GM23338 (cell line): ENCODE measurements at regions not wholly inside any gene's neighbourhood (a gene's known extent, or its start where the extent isn't known, plus 50 kb on each side); places are given as distances from the start of the nearest gene placed in this dataset.

Experiments
- ATAC-seq: fragments of 200-7000 bp; cut with Tn5 transposase; 3 replicates; pipeline ENCODE4 v1.9.1; 2020
- DNase-seq: peaks from one replicate; pipeline ENCODE4 v3.0.0-alpha.2; 2015; ENCODE audit warnings: low spot score
- H2AFZ ChIP-seq: fragments of 200-600 bp; sonication (generic); 2 replicates; pipeline ENCODE4 v1.8.0; 2016; ENCODE audit warnings: antibody characterized with exemption, mild to moderate bottlenecking, moderate library complexity
- H3F3A ChIP-seq: fragments of 200-600 bp; sonication (generic); replicated peaks from 2 replicates; pipeline ENCODE4 v1.8.0; 2017; ENCODE audit warnings: antibody characterized with exemption, mixed run types, low read depth
- H3K27ac ChIP-seq: fragments of 200-600 bp; sonication (generic); 2 replicates; pipeline ENCODE4 v1.6.1; 2016; ENCODE audit warnings: low read depth
- H3K27me3 ChIP-seq: fragments of 200-600 bp; sonication (generic); 2 replicates; pipeline ENCODE4 v1.8.0; 2016; ENCODE audit warnings: mild to moderate bottlenecking, mixed run types, moderate library complexity; ENCODE audit not compliant: insufficient read depth
- H3K36me3 ChIP-seq: fragments of 200-600 bp; sonication (generic); 2 replicates; pipeline ENCODE4 v1.8.0; 2016; ENCODE audit warnings: mild to moderate bottlenecking; ENCODE audit not compliant: insufficient read depth
- H3K4me1 ChIP-seq: fragments of 200-600 bp; sonication (generic); 2 replicates; pipeline ENCODE4 v1.8.0; 2016; ENCODE audit warnings: mild to moderate bottlenecking, moderate library complexity; ENCODE audit not compliant: insufficient read depth
- H3K4me2 ChIP-seq: fragments of 200-600 bp; sonication (generic); 2 replicates; pipeline ENCODE4 v1.7.1; 2017; ENCODE audit warnings: mixed run types
- H3K4me3 ChIP-seq: fragments of 200-600 bp; sonication (generic); 2 replicates; pipeline ENCODE4 v1.6.1; 2016; ENCODE audit warnings: mixed run types
- H3K79me2 ChIP-seq: fragments of 200-600 bp; sonication (generic); replicated peaks from 2 replicates; pipeline ENCODE4 v1.8.0; 2017; ENCODE audit warnings: mild to moderate bottlenecking; ENCODE audit not compliant: insufficient read depth
- H3K9me2 ChIP-seq: fragments of 200-600 bp; sonication (generic); 2 replicates; pipeline ENCODE4 v1.8.0; 2017; ENCODE audit not compliant: insufficient read depth
- H4K20me1 ChIP-seq: fragments of 200-600 bp; sonication (generic); replicated peaks from 2 replicates; pipeline ENCODE4 v1.8.0; 2017; ENCODE audit warnings: mild to moderate bottlenecking; ENCODE audit not compliant: insufficient read depth
- H3K27ac Mint-ChIP-seq: 2 replicates; pipeline ENCODE4 v1.8.0; 2020; ENCODE audit warnings: inconsistent platforms, mild to moderate bottlenecking, moderate library complexity, mixed read lengths
- H3K27me3 Mint-ChIP-seq: 3 replicates; pipeline ENCODE4 v1.8.0; 2022; ENCODE audit warnings: low read depth, mild to moderate bottlenecking, moderate library complexity, mixed read lengths, inconsistent platforms; ENCODE audit not compliant: insufficient read depth, poor library complexity
- H3K36me3 Mint-ChIP-seq: 3 replicates; pipeline ENCODE4 v1.8.0; 2021; ENCODE audit warnings: low read depth, mild to moderate bottlenecking, inconsistent platforms, moderate library complexity, mixed read lengths
- H3K4me1 Mint-ChIP-seq: 3 replicates; pipeline ENCODE4 v1.8.0; 2020; ENCODE audit warnings: mild to moderate bottlenecking, inconsistent platforms, mixed read lengths
- H3K4me3 Mint-ChIP-seq: 3 replicates; pipeline ENCODE4 v1.8.0; 2021; ENCODE audit warnings: moderate library complexity, mild to moderate bottlenecking, inconsistent platforms, mixed read lengths
- H3K9me3 Mint-ChIP-seq: 3 replicates; pipeline ENCODE4 v1.8.0; 2020; ENCODE audit warnings: moderate library complexity, mild to moderate bottlenecking, inconsistent platforms, mixed read lengths
- CREB1 ChIP-seq: fragments of 250-450 bp; sonication (Bioruptor Pico); IDR thresholded peaks from 2 replicates; pipeline ENCODE4 v1.5.0; 2020; ENCODE audit warnings: low read depth, mild to moderate bottlenecking, moderate library complexity
- EZH2 ChIP-seq: fragments of 200-600 bp; sonication (generic); IDR thresholded peaks from one replicate; pipeline ENCODE4 v1.8.0; 2017; ENCODE audit warnings: antibody characterized with exemption, mild to moderate bottlenecking, low read depth; ENCODE audit not compliant: unreplicated experiment
- EZH2phosphoT487 ChIP-seq: fragments of 200-600 bp; sonication (generic); IDR thresholded peaks from one replicate; pipeline ENCODE4 v1.8.1; 2018; ENCODE audit warnings: antibody characterized with exemption; ENCODE audit not compliant: unreplicated experiment
- JUNB ChIP-seq: IDR thresholded peaks from one replicate; pipeline ENCODE4 v1.6.1; 2016; ENCODE audit warnings: antibody characterized with exemption; ENCODE audit not compliant: unreplicated experiment
- NANOG ChIP-seq: IDR thresholded peaks from 2 replicates; pipeline ENCODE4 v1.6.1; 2016; ENCODE audit warnings: antibody characterized with exemption, borderline replicate concordance
- POLR2AphosphoS5 ChIP-seq: IDR thresholded peaks from 2 replicates; pipeline ENCODE4 v1.6.1; 2016; ENCODE audit warnings: antibody characterized with exemption, low read depth
- STAT1 ChIP-seq: IDR thresholded peaks from one replicate; pipeline ENCODE4 v1.6.1; 2016; ENCODE audit warnings: antibody characterized with exemption; ENCODE audit not compliant: unreplicated experiment
- ZNF114 ChIP-seq: fragments of 250-450 bp; sonication (Bioruptor Pico); IDR thresholded peaks from 2 replicates; pipeline ENCODE4 v1.5.0; 2020; ENCODE audit warnings: mild to moderate bottlenecking, moderate library complexity
- ZNF331 ChIP-seq: fragments of 250-450 bp; sonication (Bioruptor Pico); IDR thresholded peaks from 2 replicates; pipeline ENCODE4 v1.5.0; 2020; ENCODE audit warnings: low read depth, mild to moderate bottlenecking, moderate library complexity
- TF ChIP-seq, protein P1 (sequence below), 2 experiments: fragments of 200-600 bp in 1 of 2; sonication (generic) in 1 of 2; conservative IDR thresholded peaks; 2 replicates each; pipeline versions ENCODE4 v1.5.1 to v1.6.1; 2016 to 2017; ENCODE audit warnings: antibody characterized with exemption in 2 of 2, low read depth in 2 of 2, mild to moderate bottlenecking in 2 of 2, moderate library complexity in 1 of 2
- TF ChIP-seq, protein P2 (sequence below): fragments of 250-450 bp; sonication (Bioruptor Pico); IDR thresholded peaks from 2 replicates; pipeline ENCODE4 v1.5.0; 2020; ENCODE audit warnings: mild to moderate bottlenecking, moderate library complexity
- TF ChIP-seq, protein P3 (sequence below): IDR thresholded peaks from one replicate; pipeline ENCODE4 v1.6.1; 2018; ENCODE audit warnings: antibody characterized with exemption; ENCODE audit not compliant: unreplicated experiment
- TF ChIP-seq, protein P4 (sequence below): IDR thresholded peaks from 2 replicates; pipeline ENCODE4 v1.6.1; 2016; ENCODE audit warnings: antibody characterized with exemption

DNA sequence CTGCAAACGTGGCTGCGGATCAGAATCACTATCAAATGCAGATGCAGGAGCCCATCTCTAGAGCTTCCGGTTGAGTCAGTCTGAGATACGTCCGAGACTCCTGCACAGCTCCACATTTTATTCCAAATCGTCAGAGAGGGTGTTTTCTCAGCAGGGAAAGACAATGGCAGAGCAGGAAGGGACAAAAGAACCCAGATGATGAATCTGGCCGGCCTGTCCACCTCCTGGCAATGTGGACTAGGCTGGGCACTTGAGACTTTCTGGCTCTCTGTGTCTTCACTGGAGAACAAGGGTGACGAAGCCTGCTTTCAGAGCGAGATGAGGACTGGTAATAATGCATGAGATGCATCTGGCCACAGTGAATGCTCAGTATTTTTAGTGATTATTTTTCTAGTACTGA, 255.9 kb upstream of the MYT1L start:
- DNase-seq (no peak), ATAC-seq (no peak)
- Histone ChIP-seq H3K27ac (no peak overlapping the region), H3K27me3 (no peaks in the 10 kb centered on the region), H2AFZ (peak overlapping the region; percentile 81; the same call in 1 of the 2 replicates), H3K9me2 (peaks cover 5% of the 10 kb centered on the region; the same call in 1 of the 2 replicates), H3K4me1 (no peaks in the 10 kb centered on the region), H3F3A (no peaks in the 10 kb centered on the region), H4K20me1 (no peaks in the 10 kb centered on the region), H3K4me3 (no peak overlapping the region), H3K36me3 (no peaks in the 10 kb centered on the region), H3K4me2 (no peak overlapping the region), H3K79me2 (no peaks in the 10 kb centered on the region)
- Mint-ChIP-seq H3K27ac (no peak overlapping the region), H3K36me3 (no peaks in the 10 kb centered on the region), H3K27me3 (peaks cover 2% of the 10 kb centered on the region), H3K4me3 (no peak overlapping the region), H3K4me1 (peaks cover 14% of the 10 kb centered on the region), H3K9me3 (no peaks in the 10 kb centered on the region; the same call in 2 of the 3 replicates)
- TF ChIP-seq, protein P1, sequence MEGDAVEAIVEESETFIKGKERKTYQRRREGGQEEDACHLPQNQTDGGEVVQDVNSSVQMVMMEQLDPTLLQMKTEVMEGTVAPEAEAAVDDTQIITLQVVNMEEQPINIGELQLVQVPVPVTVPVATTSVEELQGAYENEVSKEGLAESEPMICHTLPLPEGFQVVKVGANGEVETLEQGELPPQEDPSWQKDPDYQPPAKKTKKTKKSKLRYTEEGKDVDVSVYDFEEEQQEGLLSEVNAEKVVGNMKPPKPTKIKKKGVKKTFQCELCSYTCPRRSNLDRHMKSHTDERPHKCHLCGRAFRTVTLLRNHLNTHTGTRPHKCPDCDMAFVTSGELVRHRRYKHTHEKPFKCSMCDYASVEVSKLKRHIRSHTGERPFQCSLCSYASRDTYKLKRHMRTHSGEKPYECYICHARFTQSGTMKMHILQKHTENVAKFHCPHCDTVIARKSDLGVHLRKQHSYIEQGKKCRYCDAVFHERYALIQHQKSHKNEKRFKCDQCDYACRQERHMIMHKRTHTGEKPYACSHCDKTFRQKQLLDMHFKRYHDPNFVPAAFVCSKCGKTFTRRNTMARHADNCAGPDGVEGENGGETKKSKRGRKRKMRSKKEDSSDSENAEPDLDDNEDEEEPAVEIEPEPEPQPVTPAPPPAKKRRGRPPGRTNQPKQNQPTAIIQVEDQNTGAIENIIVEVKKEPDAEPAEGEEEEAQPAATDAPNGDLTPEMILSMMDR (conservative IDR thresholded peaks at IDR 0.05; ENCODE audit: low read depth in 2 of 2), result no peak
- TF ChIP-seq EZH2phosphoT487 (no peak), NANOG (no peak), STAT1 (no peak), EZH2 (no peak), JUNB (no peak), CREB1 (CRISPR knock-in tag) (no peak), ZNF114 (CRISPR knock-in tag) (no peak), ZNF331 (no peak), POLR2AphosphoS5 (no peak)
- TF ChIP-seq, protein P2, sequence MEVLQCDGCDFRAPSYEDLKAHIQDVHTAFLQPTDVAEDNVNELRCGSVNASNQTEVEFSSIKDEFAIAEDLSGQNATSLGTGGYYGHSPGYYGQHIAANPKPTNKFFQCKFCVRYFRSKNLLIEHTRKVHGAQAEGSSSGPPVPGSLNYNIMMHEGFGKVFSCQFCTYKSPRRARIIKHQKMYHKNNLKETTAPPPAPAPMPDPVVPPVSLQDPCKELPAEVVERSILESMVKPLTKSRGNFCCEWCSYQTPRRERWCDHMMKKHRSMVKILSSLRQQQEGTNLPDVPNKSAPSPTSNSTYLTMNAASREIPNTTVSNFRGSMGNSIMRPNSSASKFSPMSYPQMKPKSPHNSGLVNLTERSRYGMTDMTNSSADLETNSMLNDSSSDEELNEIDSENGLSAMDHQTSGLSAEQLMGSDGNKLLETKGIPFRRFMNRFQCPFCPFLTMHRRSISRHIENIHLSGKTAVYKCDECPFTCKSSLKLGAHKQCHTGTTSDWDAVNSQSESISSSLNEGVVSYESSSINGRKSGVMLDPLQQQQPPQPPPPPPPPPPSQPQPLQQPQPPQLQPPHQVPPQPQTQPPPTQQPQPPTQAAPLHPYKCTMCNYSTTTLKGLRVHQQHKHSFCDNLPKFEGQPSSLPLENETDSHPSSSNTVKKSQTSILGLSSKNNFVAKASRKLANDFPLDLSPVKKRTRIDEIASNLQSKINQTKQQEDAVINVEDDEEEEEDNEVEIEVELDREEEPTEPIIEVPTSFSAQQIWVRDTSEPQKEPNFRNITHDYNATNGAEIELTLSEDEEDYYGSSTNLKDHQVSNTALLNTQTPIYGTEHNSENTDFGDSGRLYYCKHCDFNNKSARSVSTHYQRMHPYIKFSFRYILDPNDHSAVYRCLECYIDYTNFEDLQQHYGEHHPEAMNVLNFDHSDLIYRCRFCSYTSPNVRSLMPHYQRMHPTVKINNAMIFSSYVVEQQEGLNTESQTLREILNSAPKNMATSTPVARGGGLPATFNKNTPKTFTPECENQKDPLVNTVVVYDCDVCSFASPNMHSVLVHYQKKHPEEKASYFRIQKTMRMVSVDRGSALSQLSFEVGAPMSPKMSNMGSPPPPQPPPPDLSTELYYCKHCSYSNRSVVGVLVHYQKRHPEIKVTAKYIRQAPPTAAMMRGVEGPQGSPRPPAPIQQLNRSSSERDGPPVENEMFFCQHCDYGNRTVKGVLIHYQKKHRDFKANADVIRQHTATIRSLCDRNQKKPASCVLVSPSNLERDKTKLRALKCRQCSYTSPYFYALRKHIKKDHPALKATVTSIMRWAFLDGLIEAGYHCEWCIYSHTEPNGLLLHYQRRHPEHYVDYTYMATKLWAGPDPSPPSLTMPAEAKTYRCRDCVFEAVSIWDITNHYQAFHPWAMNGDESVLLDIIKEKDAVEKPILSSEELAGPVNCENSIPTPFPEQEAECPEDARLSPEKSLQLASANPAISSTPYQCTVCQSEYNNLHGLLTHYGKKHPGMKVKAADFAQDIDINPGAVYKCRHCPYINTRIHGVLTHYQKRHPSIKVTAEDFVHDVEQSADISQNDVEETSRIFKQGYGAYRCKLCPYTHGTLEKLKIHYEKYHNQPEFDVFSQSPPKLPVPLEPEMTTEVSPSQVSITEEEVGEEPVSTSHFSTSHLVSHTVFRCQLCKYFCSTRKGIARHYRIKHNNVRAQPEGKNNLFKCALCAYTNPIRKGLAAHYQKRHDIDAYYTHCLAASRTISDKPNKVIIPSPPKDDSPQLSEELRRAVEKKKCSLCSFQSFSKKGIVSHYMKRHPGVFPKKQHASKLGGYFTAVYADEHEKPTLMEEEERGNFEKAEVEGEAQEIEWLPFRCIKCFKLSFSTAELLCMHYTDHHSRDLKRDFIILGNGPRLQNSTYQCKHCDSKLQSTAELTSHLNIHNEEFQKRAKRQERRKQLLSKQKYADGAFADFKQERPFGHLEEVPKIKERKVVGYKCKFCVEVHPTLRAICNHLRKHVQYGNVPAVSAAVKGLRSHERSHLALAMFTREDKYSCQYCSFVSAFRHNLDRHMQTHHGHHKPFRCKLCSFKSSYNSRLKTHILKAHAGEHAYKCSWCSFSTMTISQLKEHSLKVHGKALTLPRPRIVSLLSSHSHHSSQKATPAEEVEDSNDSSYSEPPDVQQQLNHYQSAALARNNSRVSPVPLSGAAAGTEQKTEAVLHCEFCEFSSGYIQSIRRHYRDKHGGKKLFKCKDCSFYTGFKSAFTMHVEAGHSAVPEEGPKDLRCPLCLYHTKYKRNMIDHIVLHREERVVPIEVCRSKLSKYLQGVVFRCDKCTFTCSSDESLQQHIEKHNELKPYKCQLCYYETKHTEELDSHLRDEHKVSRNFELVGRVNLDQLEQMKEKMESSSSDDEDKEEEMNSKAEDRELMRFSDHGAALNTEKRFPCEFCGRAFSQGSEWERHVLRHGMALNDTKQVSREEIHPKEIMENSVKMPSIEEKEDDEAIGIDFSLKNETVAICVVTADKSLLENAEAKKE (CRISPR knock-in tag), result no peak
- TF ChIP-seq, protein P3, sequence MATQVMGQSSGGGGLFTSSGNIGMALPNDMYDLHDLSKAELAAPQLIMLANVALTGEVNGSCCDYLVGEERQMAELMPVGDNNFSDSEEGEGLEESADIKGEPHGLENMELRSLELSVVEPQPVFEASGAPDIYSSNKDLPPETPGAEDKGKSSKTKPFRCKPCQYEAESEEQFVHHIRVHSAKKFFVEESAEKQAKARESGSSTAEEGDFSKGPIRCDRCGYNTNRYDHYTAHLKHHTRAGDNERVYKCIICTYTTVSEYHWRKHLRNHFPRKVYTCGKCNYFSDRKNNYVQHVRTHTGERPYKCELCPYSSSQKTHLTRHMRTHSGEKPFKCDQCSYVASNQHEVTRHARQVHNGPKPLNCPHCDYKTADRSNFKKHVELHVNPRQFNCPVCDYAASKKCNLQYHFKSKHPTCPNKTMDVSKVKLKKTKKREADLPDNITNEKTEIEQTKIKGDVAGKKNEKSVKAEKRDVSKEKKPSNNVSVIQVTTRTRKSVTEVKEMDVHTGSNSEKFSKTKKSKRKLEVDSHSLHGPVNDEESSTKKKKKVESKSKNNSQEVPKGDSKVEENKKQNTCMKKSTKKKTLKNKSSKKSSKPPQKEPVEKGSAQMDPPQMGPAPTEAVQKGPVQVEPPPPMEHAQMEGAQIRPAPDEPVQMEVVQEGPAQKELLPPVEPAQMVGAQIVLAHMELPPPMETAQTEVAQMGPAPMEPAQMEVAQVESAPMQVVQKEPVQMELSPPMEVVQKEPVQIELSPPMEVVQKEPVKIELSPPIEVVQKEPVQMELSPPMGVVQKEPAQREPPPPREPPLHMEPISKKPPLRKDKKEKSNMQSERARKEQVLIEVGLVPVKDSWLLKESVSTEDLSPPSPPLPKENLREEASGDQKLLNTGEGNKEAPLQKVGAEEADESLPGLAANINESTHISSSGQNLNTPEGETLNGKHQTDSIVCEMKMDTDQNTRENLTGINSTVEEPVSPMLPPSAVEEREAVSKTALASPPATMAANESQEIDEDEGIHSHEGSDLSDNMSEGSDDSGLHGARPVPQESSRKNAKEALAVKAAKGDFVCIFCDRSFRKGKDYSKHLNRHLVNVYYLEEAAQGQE, result no peak
- TF ChIP-seq, protein P4, sequence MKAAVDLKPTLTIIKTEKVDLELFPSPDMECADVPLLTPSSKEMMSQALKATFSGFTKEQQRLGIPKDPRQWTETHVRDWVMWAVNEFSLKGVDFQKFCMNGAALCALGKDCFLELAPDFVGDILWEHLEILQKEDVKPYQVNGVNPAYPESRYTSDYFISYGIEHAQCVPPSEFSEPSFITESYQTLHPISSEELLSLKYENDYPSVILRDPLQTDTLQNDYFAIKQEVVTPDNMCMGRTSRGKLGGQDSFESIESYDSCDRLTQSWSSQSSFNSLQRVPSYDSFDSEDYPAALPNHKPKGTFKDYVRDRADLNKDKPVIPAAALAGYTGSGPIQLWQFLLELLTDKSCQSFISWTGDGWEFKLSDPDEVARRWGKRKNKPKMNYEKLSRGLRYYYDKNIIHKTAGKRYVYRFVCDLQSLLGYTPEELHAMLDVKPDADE, result no peak
